ENCODE measurements at regions not wholly inside any gene's neighbourhood (a gene's known extent, or its start where the extent isn't known, plus 50 kb on each side); places are given as distances from the start of the nearest gene placed in this dataset.

DNA sequence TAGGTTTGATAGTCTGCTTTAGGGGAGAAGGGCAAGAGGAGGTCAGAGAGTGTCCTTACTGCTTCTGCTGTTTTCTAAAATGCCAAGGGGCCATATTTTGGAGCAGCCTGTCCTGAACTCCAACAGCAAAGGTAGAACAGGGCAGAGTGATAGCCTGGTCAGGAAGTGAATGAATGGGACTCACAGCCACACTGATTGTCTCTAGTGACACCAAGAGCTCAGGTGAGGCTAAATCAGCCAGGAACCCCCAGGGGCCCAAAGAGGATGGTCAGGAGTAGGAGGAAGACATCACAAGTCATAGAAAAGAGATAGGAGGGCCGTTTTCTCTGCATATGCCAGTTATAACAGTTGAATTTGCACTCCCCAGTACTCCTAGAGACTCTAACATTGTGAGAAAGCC lies 97.4 kb upstream of the DUSP10 start:
- TF ChIP-seq, protein P1, sequence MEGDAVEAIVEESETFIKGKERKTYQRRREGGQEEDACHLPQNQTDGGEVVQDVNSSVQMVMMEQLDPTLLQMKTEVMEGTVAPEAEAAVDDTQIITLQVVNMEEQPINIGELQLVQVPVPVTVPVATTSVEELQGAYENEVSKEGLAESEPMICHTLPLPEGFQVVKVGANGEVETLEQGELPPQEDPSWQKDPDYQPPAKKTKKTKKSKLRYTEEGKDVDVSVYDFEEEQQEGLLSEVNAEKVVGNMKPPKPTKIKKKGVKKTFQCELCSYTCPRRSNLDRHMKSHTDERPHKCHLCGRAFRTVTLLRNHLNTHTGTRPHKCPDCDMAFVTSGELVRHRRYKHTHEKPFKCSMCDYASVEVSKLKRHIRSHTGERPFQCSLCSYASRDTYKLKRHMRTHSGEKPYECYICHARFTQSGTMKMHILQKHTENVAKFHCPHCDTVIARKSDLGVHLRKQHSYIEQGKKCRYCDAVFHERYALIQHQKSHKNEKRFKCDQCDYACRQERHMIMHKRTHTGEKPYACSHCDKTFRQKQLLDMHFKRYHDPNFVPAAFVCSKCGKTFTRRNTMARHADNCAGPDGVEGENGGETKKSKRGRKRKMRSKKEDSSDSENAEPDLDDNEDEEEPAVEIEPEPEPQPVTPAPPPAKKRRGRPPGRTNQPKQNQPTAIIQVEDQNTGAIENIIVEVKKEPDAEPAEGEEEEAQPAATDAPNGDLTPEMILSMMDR (IDR thresholded peaks at IDR 0.05), result no peak
- TF ChIP-seq POLR2AphosphoS5 (IDR thresholded peaks at IDR 0.05; ENCODE audit: low read depth, low read length), result no peak
- TF ChIP-seq, protein P2, sequence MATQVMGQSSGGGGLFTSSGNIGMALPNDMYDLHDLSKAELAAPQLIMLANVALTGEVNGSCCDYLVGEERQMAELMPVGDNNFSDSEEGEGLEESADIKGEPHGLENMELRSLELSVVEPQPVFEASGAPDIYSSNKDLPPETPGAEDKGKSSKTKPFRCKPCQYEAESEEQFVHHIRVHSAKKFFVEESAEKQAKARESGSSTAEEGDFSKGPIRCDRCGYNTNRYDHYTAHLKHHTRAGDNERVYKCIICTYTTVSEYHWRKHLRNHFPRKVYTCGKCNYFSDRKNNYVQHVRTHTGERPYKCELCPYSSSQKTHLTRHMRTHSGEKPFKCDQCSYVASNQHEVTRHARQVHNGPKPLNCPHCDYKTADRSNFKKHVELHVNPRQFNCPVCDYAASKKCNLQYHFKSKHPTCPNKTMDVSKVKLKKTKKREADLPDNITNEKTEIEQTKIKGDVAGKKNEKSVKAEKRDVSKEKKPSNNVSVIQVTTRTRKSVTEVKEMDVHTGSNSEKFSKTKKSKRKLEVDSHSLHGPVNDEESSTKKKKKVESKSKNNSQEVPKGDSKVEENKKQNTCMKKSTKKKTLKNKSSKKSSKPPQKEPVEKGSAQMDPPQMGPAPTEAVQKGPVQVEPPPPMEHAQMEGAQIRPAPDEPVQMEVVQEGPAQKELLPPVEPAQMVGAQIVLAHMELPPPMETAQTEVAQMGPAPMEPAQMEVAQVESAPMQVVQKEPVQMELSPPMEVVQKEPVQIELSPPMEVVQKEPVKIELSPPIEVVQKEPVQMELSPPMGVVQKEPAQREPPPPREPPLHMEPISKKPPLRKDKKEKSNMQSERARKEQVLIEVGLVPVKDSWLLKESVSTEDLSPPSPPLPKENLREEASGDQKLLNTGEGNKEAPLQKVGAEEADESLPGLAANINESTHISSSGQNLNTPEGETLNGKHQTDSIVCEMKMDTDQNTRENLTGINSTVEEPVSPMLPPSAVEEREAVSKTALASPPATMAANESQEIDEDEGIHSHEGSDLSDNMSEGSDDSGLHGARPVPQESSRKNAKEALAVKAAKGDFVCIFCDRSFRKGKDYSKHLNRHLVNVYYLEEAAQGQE (IDR thresholded peaks at IDR 0.05; ENCODE audit: low read depth, low read length), result no peak
